HG03066 (cell line): ENCODE measurements at regions not wholly inside any gene's neighbourhood (a gene's known extent, or its start where the extent isn't known, plus 50 kb on each side); places are given as distances from the start of the nearest gene placed in this dataset.
"Not testable (repeated sequence)": the region's sequence is repeated elsewhere in the genome, so short reads cannot be mapped to it uniquely, and the experiment has no call there.

ENCODE experiments used
- ATAC-seq: cut with Tn5 transposase; IDR thresholded peaks from one replicate; pipeline ENCODE4 v1.9.1; 2021; ENCODE audit warnings: low read depth; ENCODE audit not compliant: unreplicated experiment

GRCh38 chr17:64730023-64730422 lies 67.9 kb upstream of the SMURF2 start:
- not testable (repeated sequence) for ATAC-seq

GRCh38 chr17:64729201-64729600 lies 67.1 kb upstream of the SMURF2 start:
- ATAC-seq, result no peak

- ATAC-seq, result no peak
Measured at GRCh38 chr17:64728041-64728695, 66.1 kb upstream of the SMURF2 start.

DNA sequence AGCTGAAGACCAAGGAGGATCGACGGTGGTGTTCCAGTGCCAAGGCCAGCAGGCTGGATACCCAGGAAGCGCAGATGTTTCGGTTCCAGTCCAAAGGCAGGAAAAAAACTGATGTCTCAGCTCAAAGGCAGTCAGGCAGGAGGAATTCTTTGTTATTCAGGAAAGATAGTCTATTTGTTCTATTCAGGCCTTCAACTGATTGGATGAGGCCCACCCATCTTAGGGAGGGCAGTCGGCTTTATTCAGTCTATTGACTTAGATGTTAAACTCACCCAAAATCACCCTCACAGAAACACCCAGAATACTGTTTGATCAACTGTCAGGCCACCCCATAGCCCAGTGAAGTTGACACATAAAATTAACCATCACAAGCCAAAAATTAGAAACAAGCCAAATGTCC lies 63.9 kb upstream of the SMURF2 start:
- not testable (repeated sequence) for ATAC-seq

DNA sequence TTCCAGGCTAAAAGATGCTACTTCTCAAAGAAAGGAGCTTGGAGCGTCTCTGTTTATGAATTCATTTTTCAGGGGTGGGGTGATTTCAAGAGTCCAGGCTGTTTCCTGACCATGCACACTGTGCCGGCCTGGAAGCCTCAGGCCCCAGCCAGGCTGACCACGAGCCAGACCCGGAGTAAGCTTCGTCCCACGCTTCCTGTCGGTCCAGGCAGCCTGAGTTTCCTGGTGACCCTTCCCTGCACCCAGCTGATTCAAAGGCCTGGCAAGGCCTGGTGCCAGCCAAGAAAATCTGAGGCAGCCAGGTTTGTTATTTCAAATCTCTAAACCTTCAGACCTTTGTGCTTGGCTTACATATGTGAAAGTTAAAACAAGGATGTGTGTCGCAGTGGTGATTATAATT lies 62.1 kb upstream of the SMURF2 start:
- not testable (repeated sequence) for ATAC-seq

DNA sequence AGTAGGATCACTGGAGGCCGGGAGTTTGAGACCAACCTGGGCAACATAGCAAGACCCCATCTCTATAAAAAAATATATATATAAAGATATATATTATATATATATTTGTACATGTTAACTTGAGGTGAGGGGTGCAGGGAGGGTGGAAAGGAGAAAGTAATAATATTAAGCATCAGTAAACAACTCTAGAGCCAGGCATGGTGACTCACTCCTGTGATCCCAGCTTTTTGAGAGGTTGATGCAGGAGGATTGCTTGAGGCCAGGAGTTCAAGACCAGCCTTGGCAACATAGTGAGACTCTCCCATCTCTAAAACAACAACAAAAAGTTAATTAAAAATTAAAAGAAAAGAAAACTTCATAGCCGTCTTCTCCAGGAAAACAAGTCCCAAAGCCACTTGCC lies 61.7 kb upstream of the SMURF2 start:
- ATAC-seq, result no peak

DNA sequence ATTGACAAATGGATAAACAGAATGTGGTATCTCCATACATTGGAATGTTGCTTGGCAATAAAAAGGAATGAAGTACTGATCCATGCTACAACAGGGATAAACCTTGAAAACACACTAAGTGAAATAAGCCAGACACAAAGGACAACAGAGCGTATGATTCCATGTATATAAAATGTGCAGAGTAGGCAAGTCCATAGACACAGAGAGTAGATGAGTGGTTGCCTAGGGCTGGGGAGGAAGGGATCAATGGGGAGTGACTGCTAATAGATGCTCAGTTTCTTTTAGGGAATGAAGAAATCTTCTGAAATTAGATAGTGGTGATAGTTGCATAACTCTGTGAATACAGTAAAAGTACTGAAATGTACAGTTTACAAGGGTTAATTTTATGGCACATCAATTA lies 59.4 kb upstream of the SMURF2 start:
- ATAC-seq, result not testable (repeated sequence)

DNA sequence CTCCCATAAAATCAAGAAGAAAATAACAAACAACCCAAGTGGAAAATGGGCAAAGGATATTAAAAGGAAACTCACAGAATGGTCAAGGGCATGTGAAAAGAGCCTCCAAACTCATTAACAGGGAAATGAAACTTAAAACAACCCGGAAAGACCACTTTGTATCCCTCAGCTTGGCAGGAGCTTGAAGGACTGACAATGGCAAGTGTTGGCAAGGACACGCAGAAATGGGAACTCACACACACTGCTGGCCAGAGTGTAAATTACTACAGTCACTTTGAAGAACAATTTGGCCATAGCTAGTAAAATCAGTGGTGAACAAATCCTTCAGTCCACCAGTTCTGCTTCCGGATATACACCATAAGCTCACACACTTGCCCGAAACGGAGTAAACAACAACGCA lies 58.1 kb upstream of the SMURF2 start:
- not testable (repeated sequence) for ATAC-seq

- ATAC-seq, result not testable (repeated sequence)
Measured at GRCh38 chr17:64719517-64719916, 57.4 kb upstream of the SMURF2 start.

- ATAC-seq, result not testable (repeated sequence)
Measured at GRCh38 chr17:64718816-64719215, 56.7 kb upstream of the SMURF2 start.

GRCh38 chr17:64718058-64718457 lies 56.0 kb upstream of the SMURF2 start:
- ATAC-seq, result no peak

DNA sequence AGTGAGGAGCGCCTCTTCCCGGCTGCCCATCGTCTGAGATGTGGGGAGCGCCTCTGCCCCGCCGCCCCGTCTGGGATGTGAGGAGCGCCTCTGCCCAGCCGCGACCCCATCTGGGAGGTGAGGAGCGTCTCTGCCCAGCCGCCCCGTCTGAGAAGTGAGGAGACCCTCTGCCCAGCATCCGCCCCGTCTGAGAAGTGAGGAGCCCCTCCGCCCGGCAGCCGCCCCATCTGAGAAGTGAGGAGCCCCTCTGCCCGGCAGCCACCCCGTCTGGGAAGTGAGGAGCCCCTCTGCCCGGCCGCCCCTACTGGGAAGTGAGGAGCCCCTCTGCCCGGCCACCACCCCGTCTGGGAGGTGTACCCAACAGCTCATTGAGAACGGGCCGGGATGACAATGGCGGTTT lies 54.4 kb upstream of the SMURF2 start:
- ATAC-seq, result not testable (repeated sequence)

DNA sequence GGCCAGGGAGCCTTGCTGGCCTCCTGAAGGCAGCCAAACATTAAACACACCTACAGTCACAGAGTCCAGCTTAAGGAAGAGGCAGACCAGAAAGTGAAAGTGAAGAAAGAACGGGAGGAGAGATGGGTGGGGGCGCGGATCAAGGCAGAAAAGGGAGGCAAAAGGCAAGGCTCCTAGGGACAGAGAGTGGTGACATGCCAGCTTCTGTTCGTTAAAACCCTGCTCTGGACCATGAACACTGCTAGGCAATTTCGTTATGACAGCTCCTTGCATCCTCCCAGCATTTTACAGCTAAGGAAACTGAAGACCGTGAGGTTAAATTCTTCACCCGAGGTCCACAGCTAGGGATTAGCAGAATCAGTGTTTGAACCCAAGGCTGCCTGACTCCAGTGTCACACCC lies 51.7 kb upstream of the SMURF2 start:
- not testable (repeated sequence) for ATAC-seq

GRCh38 chr17:64712557-64713351 lies 50.6 kb upstream of the SMURF2 start:
- ATAC-seq, result not testable (repeated sequence)
